ENCODE measurements at regions not wholly inside any gene's neighbourhood (a gene's known extent, or its start where the extent isn't known, plus 50 kb on each side); places are given as distances from the start of the nearest gene placed in this dataset.

- no peak for TF ChIP-seq FOXJ3 (CRISPR knock-in tag; IDR thresholded peaks at IDR 0.05; ENCODE audit: borderline replicate concordance)
- TF ChIP-seq, protein P1, sequence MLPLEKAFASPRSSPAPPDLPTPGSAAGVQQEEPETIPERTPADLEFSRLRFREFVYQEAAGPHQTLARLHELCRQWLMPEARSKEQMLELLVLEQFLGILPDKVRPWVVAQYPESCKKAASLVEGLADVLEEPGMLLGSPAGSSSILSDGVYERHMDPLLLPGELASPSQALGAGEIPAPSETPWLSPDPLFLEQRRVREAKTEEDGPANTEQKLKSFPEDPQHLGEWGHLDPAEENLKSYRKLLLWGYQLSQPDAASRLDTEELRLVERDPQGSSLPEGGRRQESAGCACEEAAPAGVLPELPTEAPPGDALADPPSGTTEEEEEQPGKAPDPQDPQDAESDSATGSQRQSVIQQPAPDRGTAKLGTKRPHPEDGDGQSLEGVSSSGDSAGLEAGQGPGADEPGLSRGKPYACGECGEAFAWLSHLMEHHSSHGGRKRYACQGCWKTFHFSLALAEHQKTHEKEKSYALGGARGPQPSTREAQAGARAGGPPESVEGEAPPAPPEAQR (CRISPR knock-in tag; IDR thresholded peaks at IDR 0.05), result no peak
Measured at GRCh38 chr3:110656394-110657025, 415.1 kb upstream of the NECTIN3 start.

Data from WTC11 (cell line).